Adrenal gland (tissue), 5 donors: ENCODE measurements at regions not wholly inside any gene's neighbourhood (a gene's known extent, or its start where the extent isn't known, plus 50 kb on each side); places are given as distances from the start of the nearest gene placed in this dataset.

Experiments used
- POLR2A ChIP-seq, 2 donors: fragments of 450-650 bp; IDR thresholded peaks; one replicate each; pipeline ENCODE4 v1.6.1; 2017; ENCODE audit warnings: antibody characterized with exemption in 2 of 2, mild to moderate bottlenecking in 2 of 2, moderate library complexity in 1 of 2
- TF ChIP-seq, protein P1 (sequence below), 6 experiments: fragments of 450-650 bp in 4 of 6; fragments of 200-600 bp in 2 of 6; sonication (generic) in 1 of 6; IDR thresholded peaks; 1 replicate in 5 of 6; 2 replicates in 1 of 6; pipeline versions ENCODE4 v1.5.1 to v1.8.0; 2016 to 2021; ENCODE audit warnings: antibody characterized with exemption in 6 of 6, mild to moderate bottlenecking in 2 of 6, moderate library complexity in 1 of 6
- donor health status: DM: no; HTN: no; CAD: no.

DNA sequence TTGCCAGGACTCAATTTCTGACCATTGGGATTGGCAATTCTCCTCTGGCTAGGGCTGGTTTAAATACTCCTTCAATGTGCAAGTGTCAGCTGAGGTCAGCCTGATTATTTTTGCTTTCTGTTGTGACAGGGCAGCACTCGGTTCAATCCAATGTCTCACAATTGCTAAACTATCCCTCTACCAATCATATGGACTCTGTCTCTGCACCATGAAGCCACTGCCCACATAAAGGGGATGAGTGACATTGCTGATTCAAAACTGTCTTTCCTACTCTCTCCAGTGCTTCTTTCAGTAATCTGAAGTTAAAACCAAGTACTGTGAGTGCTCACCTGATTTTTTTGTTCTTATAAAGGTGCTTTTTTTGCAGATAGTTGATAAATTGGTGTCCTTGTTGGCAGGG is 1030.7 kb downstream of the GLUD2 start:
- TF ChIP-seq, protein P1, sequence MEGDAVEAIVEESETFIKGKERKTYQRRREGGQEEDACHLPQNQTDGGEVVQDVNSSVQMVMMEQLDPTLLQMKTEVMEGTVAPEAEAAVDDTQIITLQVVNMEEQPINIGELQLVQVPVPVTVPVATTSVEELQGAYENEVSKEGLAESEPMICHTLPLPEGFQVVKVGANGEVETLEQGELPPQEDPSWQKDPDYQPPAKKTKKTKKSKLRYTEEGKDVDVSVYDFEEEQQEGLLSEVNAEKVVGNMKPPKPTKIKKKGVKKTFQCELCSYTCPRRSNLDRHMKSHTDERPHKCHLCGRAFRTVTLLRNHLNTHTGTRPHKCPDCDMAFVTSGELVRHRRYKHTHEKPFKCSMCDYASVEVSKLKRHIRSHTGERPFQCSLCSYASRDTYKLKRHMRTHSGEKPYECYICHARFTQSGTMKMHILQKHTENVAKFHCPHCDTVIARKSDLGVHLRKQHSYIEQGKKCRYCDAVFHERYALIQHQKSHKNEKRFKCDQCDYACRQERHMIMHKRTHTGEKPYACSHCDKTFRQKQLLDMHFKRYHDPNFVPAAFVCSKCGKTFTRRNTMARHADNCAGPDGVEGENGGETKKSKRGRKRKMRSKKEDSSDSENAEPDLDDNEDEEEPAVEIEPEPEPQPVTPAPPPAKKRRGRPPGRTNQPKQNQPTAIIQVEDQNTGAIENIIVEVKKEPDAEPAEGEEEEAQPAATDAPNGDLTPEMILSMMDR (IDR thresholded peaks at IDR 0.05), result no peak
- TF ChIP-seq POLR2A (IDR thresholded peaks at IDR 0.05), result no peak
